Glutamatergic neuron (in vitro differentiated cells): ENCODE measurements at regions not wholly inside any gene's neighbourhood (a gene's known extent, or its start where the extent isn't known, plus 50 kb on each side); places are given as distances from the start of the nearest gene placed in this dataset.

Experiments
- DNase-seq: peaks from one replicate; pipeline ENCODE4 v3.0.0; 2022
- H3K27ac Mint-ChIP-seq: one replicate; pipeline ENCODE4 v1.8.0; 2020; ENCODE audit warnings: mild to moderate bottlenecking, mixed read lengths, inconsistent platforms; ENCODE audit not compliant: unreplicated experiment
- H3K27me3 Mint-ChIP-seq: one replicate; pipeline ENCODE4 v1.8.0; 2020; ENCODE audit warnings: mild to moderate bottlenecking, moderate library complexity, mixed read lengths, inconsistent platforms; ENCODE audit not compliant: unreplicated experiment
- H3K36me3 Mint-ChIP-seq: one replicate; pipeline ENCODE4 v1.8.0; 2020; ENCODE audit warnings: mild to moderate bottlenecking, mixed read lengths, inconsistent platforms; ENCODE audit not compliant: unreplicated experiment
- H3K4me1 Mint-ChIP-seq: one replicate; pipeline ENCODE4 v1.8.0; 2020; ENCODE audit warnings: mild to moderate bottlenecking, low read depth, mixed read lengths, inconsistent platforms; ENCODE audit not compliant: unreplicated experiment
- H3K4me3 Mint-ChIP-seq: one replicate; pipeline ENCODE4 v1.8.0; 2020; ENCODE audit warnings: mild to moderate bottlenecking, mixed read lengths, inconsistent platforms; ENCODE audit not compliant: unreplicated experiment
- H3K9me3 Mint-ChIP-seq: one replicate; pipeline ENCODE4 v1.8.0; 2020; ENCODE audit warnings: mild to moderate bottlenecking, moderate library complexity, mixed read lengths, inconsistent platforms; ENCODE audit not compliant: unreplicated experiment
- TF ChIP-seq, protein P1 (sequence below): fragments of 200-600 bp; sonication (generic); IDR thresholded peaks from one replicate; pipeline ENCODE4 v1.5.0; 2021; ENCODE audit not compliant: partially characterized antibody, unreplicated experiment

- H3K4me1 Mint-ChIP-seq = peaks cover 4% of the 10 kb centered on the region
- no peak overlapping the region for H3K4me3 Mint-ChIP-seq
- no peaks in the 10 kb centered on the region for H3K9me3 Mint-ChIP-seq
- no peaks in the 10 kb centered on the region for H3K36me3 Mint-ChIP-seq
- DNase-seq = no peak
- TF ChIP-seq, protein P1, sequence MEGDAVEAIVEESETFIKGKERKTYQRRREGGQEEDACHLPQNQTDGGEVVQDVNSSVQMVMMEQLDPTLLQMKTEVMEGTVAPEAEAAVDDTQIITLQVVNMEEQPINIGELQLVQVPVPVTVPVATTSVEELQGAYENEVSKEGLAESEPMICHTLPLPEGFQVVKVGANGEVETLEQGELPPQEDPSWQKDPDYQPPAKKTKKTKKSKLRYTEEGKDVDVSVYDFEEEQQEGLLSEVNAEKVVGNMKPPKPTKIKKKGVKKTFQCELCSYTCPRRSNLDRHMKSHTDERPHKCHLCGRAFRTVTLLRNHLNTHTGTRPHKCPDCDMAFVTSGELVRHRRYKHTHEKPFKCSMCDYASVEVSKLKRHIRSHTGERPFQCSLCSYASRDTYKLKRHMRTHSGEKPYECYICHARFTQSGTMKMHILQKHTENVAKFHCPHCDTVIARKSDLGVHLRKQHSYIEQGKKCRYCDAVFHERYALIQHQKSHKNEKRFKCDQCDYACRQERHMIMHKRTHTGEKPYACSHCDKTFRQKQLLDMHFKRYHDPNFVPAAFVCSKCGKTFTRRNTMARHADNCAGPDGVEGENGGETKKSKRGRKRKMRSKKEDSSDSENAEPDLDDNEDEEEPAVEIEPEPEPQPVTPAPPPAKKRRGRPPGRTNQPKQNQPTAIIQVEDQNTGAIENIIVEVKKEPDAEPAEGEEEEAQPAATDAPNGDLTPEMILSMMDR = no peak
- no peak overlapping the region for H3K27ac Mint-ChIP-seq
- peaks cover 2% of the 10 kb centered on the region for H3K27me3 Mint-ChIP-seq
Measured at GRCh38 chr13:59340151-59340550, 823.6 kb downstream of the DIAPH3 start.

DNA sequence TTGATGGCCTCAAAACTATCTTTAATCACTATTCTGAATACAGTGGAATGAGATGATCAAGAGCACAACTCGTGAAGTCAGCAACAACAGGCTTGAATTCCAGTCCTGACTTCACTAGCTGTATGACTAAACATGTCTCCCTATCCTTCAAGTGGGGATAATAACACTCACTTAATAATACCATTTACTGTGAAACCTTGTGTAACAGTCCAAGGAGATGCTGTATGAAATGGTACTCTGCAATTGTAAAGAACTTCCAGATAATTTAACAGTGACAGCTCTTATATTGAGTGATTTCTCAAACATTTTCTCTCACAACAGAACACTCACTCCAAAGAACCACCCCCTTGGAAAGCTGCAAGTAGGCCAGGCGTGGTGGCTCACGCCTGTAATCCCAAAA lies 823.1 kb downstream of the DIAPH3 start:
- TF ChIP-seq, protein P1 = no peak
- peaks cover 2% of the 10 kb centered on the region for H3K27me3 Mint-ChIP-seq
- no peak for DNase-seq
- no peaks in the 10 kb centered on the region for H3K9me3 Mint-ChIP-seq
- H3K27ac Mint-ChIP-seq = no peak overlapping the region
- no peak overlapping the region for H3K4me3 Mint-ChIP-seq
- peaks cover 4% of the 10 kb centered on the region for H3K4me1 Mint-ChIP-seq
- no peaks in the 10 kb centered on the region for H3K36me3 Mint-ChIP-seq

- no peak overlapping the region for H3K27ac Mint-ChIP-seq
- H3K27me3 Mint-ChIP-seq = peaks cover 2% of the 10 kb centered on the region
- TF ChIP-seq, protein P1 = no peak
- no peaks in the 10 kb centered on the region for H3K4me1 Mint-ChIP-seq
- no peak overlapping the region for H3K4me3 Mint-ChIP-seq
- H3K9me3 Mint-ChIP-seq = no peaks in the 10 kb centered on the region
- no peaks in the 10 kb centered on the region for H3K36me3 Mint-ChIP-seq
- DNase-seq = no peak
Measured at GRCh38 chr13:59342400-59342799, 821.3 kb downstream of the DIAPH3 start.

DNA sequence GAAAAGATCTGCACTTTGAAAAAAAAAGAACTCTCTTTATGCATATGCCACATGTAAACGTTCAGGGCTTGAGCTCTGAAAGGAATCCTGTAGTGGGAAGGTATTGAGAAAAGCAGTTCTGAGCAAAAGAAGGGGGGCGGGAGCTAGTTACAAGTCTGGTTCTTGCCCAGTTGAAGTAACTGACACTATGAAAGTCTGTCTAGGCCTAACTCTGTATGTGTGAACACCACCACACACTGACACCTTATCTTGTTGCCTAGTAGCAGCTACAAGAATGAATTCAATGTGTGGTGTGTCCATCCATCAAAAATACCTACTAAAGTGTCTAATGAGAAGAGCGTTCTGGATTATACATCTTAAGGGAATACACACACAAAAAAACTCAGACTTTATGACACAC lies 820.6 kb downstream of the DIAPH3 start:
- no peaks in the 10 kb centered on the region for H3K9me3 Mint-ChIP-seq
- H3K27ac Mint-ChIP-seq = no peak overlapping the region
- peaks cover 2% of the 10 kb centered on the region for H3K27me3 Mint-ChIP-seq
- no peak overlapping the region for H3K4me3 Mint-ChIP-seq
- H3K36me3 Mint-ChIP-seq = no peaks in the 10 kb centered on the region
- TF ChIP-seq, protein P1 = no peak
- DNase-seq = no peak
- H3K4me1 Mint-ChIP-seq = no peaks in the 10 kb centered on the region

- Mint-ChIP-seq H3K27ac (no peak overlapping the region), H3K27me3 (no peaks in the 10 kb centered on the region)
Measured at GRCh38 chr13:59343993-59344822, 819.5 kb downstream of the DIAPH3 start.

More at GRCh38 chr13:59343993-59344822, 819.5 kb downstream of the DIAPH3 start:
- Mint-ChIP-seq H3K9me3 (no peaks in the 10 kb centered on the region), H3K36me3 (no peaks in the 10 kb centered on the region), H3K4me3 (no peak overlapping the region), H3K4me1 (no peaks in the 10 kb centered on the region)
- no peak for DNase-seq
- TF ChIP-seq, protein P1 = no peak
